Left hindlimb (tissue), 1 donor: ENCODE measurements at regions not wholly inside any gene's neighbourhood (a gene's known extent, or its start where the extent isn't known, plus 50 kb on each side); places are given as distances from the start of the nearest gene placed in this dataset.
"Not testable (repeated sequence)": the region's sequence is repeated elsewhere in the genome, so short reads cannot be mapped to it uniquely, and the experiment has no call there.

ENCODE experiments used
- DNase-seq: peaks from one replicate; pipeline ENCODE4 v3.0.0-alpha.2; 2018

DNA sequence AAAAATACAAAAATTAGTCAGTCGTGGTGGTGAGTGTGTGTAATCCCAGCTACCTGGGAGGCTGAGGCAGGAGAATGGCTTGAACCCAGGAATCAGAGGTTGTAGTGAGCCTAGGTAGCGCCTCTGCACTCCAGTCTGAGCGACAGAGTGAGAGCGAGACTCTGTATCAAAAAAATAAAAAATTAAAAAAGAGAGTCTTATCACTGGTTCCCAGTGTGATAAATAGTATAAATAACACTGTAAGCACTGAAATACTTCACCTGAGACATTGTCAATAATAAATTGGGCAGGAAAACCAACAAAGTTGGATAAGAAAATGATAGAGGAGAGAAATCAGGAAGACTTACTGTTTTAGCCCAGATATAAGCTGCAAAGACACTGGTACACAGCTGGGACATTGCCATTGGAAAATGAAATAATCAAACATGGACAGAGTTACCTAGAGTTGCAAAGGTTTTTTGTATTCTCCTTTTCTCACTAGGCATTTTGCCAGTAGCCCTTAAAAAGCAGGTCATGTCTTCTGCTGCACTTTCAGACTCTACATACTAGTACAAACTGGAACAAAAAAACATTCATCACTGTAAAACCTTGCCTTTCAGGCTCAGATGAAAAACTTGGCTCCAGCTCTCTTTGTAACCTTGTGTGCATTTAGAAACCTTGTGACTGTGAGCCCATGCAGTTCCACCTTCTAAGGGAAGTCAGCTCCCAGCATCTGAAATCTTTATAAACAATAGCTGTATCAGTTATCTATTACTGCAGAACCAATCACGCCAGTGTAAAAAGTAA is 55.0 kb upstream of the PPP1R2C start:
- no peak for DNase-seq

DNA sequence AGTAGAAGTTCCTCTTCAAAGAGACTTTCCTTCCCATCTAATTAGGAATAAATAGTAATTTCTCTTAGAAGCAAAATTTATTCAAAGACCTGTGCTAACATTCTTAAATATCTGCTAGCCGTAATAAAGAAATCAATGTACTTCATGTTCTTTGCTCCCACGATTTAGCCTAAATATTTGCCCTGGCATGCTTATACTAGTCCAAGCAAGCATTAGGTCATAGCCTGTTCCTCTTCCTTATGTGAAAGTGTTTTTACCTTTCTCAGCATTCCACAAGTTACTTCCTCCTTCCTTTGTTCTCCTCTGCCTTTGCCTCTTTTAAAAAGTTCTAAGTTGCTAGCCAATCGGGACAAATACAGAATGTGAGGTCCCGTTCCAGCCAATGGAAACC is 55.6 kb upstream of the PPP1R2C start:
- DNase-seq, result not testable (repeated sequence)

DNA sequence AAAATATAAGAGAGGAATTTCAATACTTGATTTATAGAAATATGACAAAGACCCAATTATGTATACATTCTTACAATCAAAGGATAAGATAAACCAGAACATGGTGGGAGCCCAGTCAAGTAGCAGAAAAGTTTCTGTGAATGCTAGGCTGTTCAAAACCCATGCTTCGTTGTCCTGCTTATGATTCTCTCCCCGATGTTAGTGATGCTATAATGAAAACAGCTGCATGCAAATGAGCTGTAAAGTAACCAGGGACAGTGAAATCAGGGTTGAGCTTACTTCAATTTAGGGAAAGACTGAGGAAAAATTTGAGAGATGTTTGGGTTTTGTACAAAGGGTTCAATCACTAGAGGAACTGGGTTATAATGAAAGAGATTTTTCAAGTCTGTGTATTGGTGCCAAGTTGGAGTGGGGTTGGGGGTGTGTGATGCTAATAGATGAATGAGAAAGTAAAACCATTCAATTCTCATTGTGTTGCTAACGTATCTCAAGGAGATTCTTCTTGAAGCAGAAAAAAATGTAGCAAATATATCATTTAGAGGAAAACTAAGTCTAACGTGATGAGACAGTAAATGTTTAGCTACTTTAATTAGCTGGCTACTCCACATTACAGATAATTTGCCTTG is 59.3 kb upstream of the PPP1R2C start:
- no peak for DNase-seq

DNA sequence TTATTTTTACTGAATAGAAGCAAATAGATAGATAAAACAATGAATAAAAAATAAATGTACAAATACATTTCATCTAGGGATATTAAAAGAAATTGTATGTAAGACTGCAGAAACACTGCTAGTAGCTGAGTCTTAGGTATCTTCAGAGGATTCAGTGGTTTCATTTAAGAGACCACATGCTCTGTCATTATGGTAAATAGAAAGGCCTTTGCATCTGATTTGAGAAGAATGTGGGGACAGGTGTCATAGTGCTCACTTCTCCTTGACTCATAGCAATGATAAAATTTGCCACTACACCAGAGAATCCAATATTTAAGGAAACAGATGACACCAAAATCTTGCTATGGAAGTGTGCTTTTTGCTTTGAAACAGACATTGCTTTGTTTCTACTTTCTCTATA is 59.8 kb upstream of the PPP1R2C start:
- no peak for DNase-seq

DNA sequence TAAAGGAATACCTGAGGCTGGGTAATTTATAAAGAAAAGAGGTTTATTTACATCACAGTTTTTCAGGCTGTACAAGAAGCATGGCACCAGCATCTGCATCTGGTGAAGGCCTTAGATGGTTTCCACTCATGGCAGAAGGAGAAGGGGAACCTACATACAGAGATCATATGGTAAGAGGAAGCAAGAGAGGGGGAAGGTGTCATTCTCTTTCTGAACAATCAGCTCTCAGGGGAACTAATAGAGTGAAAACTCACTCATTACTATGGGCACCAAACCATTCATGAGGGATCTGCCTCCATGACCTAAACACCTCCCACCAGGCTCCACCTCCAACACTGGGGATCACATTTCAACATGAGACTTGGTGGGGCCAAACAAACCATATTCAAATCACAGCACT is 61.7 kb upstream of the PPP1R2C start:
- no peak for DNase-seq

DNA sequence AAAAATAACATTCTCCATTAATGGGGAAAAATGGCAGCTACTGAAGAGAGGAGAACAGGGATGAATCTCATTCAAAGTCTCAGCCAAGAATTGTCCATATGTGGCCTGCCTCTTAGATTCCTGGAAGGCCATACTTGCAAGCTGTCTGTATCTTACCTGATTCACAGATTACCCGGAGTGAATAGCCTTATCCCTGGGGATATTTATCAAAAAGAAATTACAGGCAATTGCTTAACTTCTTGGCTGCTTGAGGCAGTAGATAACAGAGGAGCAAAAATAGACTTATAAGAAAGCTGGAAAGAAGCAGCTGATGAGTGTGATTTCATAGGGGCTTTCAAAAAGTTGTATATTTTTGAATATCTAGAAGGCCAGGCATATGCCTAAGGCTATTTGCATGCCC is 68.8 kb upstream of the PPP1R2C start:
- no peak for DNase-seq

DNA sequence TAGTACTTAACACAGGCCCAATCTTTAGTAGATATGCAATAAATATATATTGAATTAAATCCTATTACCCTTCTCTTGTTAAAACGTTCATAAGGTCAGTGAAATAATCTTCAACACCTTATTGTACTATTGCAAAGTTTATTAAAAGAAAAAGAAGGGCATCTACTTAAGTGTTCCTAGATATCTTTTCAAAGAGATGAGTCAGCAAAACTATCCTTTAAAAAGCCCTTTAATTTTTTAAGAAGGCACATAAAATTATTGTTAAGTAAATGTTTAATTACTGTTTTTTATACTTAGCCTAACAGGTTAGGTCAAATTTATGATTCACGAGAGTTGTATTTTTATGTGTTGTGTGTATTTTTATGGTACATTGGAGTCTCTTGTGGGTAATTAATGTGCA is 77.3 kb upstream of the PPP1R2C start:
- no peak for DNase-seq

DNA sequence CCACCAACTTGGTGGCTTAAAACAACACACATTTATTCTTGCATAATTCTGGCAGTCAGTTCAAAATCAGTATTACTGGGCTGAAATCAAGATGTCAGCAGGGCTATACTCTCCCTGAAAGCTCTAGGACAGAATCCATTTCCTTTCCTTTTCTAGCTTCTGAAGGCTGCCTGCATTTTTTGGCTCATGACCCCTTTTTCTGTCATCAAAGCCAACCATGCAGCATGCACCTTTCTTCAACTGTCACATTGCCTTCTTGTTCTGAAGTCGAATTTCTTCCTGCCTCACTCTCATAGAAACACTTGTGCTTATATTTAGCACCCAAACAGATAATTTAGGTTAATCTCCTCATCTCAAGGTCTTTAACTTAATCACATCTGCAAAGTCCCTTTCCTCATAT is 79.8 kb upstream of the PPP1R2C start:
- no peak for DNase-seq

DNA sequence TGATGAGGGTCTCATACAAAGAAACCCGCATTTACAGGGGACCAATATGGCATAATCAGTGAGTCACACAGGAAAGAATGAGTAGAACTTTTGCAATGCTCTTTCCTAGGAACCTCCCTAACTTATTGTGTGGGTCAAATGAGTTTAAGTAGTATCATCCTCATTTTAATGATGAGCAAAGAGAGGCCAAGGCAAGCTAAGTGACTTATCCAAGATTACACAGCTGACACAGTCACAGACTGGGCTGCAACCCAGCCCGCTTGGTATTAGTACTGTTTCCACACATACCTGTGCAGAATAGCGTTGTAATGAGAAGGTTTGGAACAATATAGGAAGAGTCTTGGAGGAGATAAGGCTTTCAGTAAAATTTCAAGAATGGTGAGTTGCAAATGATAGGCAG is 91.0 kb upstream of the PPP1R2C start:
- no peak for DNase-seq

DNA sequence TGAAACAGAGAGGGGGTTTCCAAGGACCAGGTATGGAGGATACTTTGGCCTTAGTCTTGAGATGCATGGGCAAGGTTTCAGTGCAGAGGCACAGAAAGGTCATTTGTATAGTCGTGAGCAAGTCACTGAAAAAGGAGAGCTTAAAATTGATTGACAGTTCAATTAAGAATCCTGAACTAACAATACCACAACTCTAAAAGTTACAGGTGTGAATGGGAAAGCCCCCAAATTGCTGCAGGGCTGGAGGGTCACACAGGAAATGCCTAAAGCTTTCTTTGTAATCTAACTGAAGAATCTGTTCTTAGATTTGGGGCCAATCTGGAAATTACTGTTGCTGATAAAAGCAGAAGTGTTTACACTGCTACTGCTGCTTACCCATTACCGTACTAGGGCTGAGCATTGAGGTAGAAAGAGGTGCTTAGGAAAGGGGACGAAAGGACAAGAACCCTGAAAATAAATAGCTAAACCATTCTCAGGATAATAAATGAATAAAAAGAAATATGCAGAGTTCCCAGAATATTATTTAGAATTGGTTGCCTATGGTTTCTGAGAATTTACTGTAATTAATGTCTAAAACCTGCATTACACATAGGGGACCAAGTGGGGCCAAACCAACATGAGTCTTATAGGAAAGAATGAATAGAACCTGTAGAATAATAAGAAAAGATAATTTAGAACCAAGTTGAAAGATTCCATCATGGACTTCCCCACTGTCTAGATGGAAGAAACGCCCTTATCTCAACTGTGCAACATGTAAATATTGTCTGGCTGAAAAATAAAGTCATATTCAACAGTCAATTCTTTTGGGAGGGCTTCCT is 91.9 kb upstream of the PPP1R2C start:
- DNase-seq, result no peak

DNA sequence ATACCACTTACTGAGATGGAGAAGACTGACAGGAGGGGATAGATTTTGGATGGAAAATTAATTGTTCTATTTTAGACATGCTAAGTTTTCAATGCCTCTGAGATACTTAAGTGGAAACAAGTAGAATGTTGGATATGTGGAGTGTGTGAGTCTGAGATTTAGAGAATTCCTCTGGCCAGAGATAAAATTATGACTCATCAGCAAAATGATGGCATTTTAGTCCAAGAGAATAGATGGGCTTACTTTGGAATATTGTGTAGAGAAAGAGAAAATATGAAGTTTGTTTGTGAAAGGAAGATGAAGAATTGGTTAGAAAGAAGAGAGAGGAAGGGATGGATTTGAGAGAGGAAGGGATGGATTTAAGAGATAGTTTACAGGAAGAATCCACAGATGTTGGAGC is 108.6 kb upstream of the PPP1R2C start:
- no peak for DNase-seq

DNA sequence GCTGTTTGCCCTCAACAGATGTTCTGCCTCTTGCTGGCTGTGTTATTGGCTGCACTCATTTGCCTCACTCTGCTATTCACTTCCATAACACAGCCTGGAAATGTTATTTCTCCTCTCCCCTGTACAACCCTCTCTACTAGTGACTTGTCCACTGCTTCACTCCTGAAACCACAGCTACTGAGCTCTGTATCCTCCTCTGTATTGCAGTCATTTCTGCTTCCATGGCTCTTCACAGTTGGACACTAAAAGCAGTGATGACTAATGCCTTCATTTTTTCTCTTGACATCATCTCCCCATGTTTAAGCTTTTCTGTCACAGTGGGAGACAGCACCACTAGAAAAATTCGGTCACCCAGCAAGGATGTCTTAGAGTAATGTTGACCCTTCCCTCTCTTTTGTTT is 123.0 kb upstream of the PPP1R2C start:
- DNase-seq, result no peak

DNA sequence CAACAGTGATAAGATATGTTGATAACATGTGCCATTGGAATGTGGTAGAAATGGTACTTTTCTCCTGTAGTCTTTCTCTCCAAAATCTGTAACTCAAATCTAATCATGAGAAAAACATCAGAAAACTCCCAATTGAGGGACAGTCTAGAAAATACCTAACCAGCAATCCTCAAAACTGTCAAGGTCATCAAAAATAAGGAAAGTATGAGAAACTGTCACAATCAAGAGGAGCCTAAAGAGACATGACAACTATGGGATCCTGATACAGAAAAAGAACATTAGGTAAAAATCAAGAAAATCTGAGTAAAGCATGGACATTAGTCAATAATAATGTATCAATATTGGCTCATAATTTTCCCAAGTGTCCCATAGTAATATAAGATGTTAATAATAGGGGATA is 124.5 kb upstream of the PPP1R2C start:
- no peak for DNase-seq

DNA sequence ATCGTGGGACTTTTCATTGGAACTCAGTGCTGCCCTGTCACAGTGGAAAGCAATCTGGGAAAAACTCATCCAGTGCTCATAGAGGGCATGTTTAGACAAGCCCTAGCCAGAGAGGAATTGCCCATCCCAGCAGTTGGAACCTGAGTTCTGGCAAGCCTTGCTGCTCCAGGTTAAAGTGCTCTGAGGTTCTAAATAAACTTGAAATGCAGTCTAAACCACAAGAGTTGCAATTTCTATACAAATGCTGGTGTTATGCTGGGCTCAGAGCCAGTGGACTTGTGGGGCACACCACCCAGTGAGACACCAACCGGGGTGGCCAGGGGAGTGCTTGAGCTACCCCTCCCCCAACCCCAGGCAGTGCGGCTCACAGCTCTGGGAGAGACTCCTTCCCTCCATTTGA is 142.8 kb upstream of the PPP1R2C start:
- no peak for DNase-seq

DNA sequence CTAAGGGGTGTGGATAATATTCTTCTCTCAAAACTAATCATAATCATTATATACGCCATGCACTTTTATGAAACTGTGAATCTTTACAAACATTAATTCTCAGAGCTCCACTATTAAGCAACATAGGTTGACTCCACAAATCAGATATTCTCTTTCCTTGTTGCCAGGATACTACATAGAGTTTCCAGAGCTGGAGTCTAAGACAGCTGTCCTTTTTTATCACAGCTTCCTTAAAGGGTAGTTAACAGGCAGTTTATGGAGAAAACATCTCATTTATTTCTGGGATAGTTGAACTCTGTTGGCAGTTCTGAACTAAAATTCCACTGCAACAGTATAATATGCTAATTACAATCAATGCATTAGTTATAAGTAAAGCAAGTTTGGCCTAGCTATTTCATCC is 152.1 kb upstream of the PPP1R2C start:
- DNase-seq, result no peak

DNA sequence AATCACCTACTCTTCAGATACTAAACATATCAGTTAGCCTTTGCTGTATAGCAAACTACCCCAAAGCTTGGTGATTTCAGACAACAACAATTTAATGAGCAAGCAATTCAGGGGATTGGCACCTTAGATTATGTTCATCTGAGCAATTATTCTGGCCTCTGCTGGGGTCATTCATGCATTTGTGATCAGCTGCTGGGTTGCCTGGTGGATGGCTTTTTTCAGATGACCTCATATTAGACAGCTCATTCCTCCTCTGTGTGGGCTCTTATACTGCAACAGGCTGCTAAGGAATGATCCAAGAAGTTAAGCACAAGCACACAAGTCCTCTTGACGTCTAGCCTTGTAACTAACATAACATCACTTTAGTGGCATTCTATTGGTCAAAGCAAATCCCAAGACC is 153.0 kb upstream of the PPP1R2C start:
- DNase-seq, result no peak

DNA sequence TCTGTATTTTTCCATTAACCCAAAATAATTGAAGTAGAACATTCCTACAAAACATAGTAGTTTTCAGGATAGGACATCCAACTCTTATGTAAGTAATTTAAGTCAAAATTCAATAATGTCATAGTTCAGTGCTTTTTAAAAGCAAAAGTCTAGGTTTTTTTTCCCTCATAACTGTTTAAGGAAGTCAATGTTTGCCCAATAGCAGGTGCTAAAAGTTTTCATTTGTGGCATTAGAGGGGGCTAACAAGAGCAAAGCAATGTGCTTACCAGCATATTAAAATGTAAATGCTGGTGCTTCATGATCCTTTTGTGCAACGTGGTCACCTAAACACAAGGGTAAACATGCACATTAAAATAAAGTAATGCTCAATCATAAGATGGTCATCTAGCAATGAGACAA is 155.2 kb upstream of the PPP1R2C start:
- no peak for DNase-seq

DNA sequence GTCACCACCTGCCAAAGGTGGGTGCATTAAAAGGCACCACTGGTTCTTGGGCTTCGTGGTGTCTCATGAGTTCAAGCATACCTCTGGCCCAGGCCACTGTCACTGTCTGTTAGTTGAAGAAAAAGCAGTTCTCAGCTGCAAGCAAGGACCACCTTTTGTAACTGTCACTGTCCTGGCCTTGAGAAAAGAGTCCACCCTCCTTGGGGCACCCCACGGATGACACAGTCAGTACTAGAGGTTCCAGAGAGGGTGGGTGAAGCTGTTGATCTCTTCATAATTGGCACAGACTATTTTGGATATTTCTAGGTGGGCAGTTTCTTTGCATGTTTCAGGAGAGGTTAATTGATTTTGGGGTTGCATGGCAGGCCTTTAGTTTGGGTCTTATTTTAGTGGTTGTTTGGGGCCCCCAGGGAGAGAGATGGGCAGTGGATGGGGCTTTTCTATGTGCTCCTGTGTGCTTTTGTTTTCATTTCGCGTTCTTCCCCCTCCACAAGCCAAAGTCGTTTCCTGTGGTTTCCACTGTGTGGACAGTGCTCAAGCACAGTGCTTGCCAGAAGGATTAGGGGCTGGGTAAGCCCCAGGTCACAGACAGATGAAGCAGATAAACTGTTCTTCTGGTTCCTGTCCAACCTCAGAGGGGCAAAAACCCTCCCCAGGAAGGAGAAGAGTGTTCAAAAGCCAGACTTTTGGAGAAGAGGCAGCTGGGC is 156.2 kb upstream of the PPP1R2C start:
- peak; percentile 41 for DNase-seq

DNA sequence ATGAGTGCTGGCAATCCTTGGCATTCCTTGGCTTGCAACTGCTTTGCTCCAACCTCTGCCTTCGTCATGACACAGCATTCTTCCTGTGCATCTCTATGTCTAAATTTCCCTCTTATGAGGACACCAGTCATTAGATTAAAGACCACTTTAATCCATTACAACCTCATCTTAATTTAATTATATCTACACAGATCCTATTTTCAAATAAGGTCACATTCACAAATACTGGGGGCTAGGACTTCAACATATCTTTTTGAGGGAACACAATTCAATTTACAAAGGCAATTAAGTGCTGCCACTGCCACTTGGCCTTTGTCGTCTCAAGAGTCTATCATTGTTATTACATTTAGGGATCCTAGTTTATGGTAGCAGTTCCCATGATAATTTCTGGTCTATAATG is 163.7 kb upstream of the PPP1R2C start:
- no peak for DNase-seq

DNA sequence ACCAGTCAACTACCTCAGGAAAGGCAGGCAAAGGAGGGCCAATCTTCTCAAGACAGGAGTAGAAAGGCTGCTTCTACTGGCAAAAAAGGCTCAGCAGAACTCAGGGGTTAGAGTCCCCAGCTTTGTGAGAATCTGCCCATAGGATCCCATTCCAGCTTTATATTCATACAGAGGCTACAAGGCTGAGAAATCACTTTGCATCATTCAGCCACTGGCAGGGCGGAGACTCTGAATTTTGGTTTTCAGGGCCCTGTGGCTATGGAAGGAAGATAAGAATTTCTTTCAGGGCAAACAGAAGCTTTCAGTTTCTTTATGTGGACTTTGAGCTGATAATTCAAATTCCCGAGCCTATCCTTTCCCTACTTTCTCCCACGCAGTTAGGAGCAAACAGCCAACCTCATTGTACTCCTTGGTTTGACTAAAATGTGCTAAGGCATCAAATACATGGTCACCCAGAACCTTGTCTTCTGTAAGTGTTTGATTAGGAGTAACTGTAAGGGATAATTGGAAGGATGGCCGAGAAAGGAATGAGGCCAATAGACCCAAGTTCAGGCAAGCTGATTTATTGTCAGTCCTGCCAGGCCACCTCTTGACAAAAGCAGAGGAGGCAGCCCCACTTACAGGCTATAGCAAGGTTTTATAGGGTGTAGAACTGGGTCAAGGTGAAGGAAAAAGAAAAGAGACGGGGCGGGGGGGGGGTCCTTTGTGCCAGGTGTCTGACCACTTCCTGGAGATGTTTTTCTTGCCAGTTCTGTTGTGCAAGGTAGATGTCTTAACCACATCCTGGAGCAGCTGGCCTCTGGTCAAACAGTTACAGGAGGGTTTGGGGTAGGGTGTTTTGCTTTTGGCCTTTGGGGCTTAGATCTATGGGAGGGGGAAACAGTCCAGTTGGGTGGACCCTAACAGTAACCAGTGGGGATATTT is 165.3 kb upstream of the PPP1R2C start:
- DNase-seq, result no peak

DNA sequence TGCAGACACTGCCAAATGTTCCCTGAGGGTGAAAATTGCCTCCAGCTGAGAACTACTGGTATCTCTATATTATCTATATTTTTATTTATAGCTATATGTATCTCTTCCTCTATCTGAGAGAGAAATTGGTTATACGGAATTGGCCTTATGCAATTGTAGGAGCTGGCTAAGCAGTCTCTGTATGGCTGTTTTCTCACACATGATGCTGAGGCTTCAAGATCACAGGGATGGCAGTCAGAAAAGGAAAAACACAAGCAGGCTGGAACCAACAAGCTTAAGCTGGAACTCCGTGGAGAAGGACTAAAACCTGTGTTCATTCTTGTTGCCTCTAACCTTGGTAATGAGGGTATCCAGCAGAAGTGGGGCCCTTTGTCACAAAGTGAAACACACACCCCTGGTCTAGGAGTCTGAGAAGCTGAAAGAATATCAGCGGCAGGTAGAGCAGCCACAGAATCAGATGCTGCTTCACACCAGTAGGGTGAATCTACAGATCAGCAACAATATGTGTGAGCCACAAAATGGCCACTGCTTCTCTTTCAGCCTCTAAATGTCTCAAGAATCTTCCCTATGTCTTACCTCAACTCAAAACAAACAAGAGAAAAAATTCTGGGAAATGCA is 166.5 kb upstream of the PPP1R2C start:
- no peak for DNase-seq
